Stimulated activated CD4-positive, alpha-beta T cell treated with anti-CD3 and anti-CD28 coated beads, TNF-alpha, amount 100 ng/mL, for 4 hours (primary cell): ENCODE measurements at regions not wholly inside any gene's neighbourhood (a gene's known extent, or its start where the extent isn't known, plus 50 kb on each side); places are given as distances from the start of the nearest gene placed in this dataset.
A peak's percentile ranks its signal among the peaks of the same experiment; 100 is the strongest.

Experiments used
- DNase-seq, 3 experiments: peaks; one replicate each; pipeline ENCODE4 v3.0.0-alpha.2; 2020; ENCODE audit warnings: low read depth in 3 of 3

- no peak for DNase-seq
Measured at GRCh38 chr5:142475102-142475513, 150.3 kb upstream of the SPRY4 start.

- DNase-seq: no peak
Measured at GRCh38 chr5:142474431-142475094, 149.7 kb upstream of the SPRY4 start.

- DNase-seq: no peak
Measured at GRCh38 chr5:142473038-142473437, 148.2 kb upstream of the SPRY4 start.

GRCh38 chr5:142472306-142472951, 147.6 kb upstream of the SPRY4 start:
- DNase-seq: peak in 2 of 3 experiments; percentile 30 to 35

- DNase-seq: no peak
Measured at GRCh38 chr5:142466195-142466971, 141.6 kb upstream of the SPRY4 start.

GRCh38 chr5:142465476-142465875, 140.7 kb upstream of the SPRY4 start:
- DNase-seq: no peak

GRCh38 chr5:142463904-142464303, 139.1 kb upstream of the SPRY4 start:
- DNase-seq: no peak

GRCh38 chr5:142461028-142461590, 136.3 kb upstream of the SPRY4 start:
- no peak for DNase-seq

GRCh38 chr5:142459209-142459608, 134.4 kb upstream of the SPRY4 start:
- no peak for DNase-seq

GRCh38 chr5:142455856-142456255, 131.0 kb upstream of the SPRY4 start:
- DNase-seq: no peak

GRCh38 chr5:142453932-142454331, 129.1 kb upstream of the SPRY4 start:
- no peak for DNase-seq

- DNase-seq: no peak
Measured at GRCh38 chr5:142450419-142450818, 125.6 kb upstream of the SPRY4 start.

GRCh38 chr5:142447887-142448286, 123.1 kb upstream of the SPRY4 start:
- DNase-seq: no peak

- no peak for DNase-seq
Measured at GRCh38 chr5:142446960-142447279, 122.1 kb upstream of the SPRY4 start.

GRCh38 chr5:142446131-142446959, 121.5 kb upstream of the SPRY4 start:
- DNase-seq: no peak

- no peak for DNase-seq
Measured at GRCh38 chr5:142445266-142445665, 120.4 kb upstream of the SPRY4 start.

- no peak for DNase-seq
Measured at GRCh38 chr5:142441616-142442015, 116.8 kb upstream of the SPRY4 start.

GRCh38 chr5:142439207-142439860, 114.5 kb upstream of the SPRY4 start:
- no peak for DNase-seq

- no peak for DNase-seq
Measured at GRCh38 chr5:142438573-142438972, 113.8 kb upstream of the SPRY4 start.

GRCh38 chr5:142437563-142437962, 112.7 kb upstream of the SPRY4 start:
- DNase-seq: no peak

- no peak for DNase-seq
Measured at GRCh38 chr5:142435410-142436115, 110.7 kb upstream of the SPRY4 start.
